GM10266 (cell line): ENCODE measurements at regions not wholly inside any gene's neighbourhood (a gene's known extent, or its start where the extent isn't known, plus 50 kb on each side); places are given as distances from the start of the nearest gene placed in this dataset.

ENCODE experiments used
- DNase-seq: peaks from one replicate; pipeline ENCODE4 v3.0.0; 2012; ENCODE audit errors: extremely low spot score
- TF ChIP-seq, protein P1 (sequence below): IDR thresholded peaks from 2 replicates; pipeline ENCODE4 v1.5.1; 2012; ENCODE audit warnings: mild to moderate bottlenecking, low read depth; ENCODE audit not compliant: control insufficient read depth, insufficient read depth; ENCODE audit errors: missing control alignments

DNA sequence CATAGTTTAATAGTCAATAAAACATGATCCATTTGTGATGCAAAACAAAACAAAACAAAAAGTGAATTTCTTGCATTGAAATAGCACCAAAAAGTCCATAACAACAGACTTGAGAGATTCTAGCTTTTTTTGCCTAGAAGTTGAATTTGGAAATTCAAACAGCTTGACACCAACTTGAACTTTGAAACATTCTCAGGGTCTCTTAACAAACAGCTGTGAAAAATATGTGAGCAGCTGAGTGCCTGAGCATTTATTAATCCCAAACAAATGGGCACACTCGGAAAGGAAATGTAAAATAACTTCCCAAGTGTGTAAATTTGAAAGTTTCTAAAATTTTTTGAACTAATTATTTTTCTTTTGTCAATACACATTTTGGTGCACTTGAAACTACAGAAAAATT lies 56.0 kb upstream of the HMHB1 start:
- TF ChIP-seq, protein P1, sequence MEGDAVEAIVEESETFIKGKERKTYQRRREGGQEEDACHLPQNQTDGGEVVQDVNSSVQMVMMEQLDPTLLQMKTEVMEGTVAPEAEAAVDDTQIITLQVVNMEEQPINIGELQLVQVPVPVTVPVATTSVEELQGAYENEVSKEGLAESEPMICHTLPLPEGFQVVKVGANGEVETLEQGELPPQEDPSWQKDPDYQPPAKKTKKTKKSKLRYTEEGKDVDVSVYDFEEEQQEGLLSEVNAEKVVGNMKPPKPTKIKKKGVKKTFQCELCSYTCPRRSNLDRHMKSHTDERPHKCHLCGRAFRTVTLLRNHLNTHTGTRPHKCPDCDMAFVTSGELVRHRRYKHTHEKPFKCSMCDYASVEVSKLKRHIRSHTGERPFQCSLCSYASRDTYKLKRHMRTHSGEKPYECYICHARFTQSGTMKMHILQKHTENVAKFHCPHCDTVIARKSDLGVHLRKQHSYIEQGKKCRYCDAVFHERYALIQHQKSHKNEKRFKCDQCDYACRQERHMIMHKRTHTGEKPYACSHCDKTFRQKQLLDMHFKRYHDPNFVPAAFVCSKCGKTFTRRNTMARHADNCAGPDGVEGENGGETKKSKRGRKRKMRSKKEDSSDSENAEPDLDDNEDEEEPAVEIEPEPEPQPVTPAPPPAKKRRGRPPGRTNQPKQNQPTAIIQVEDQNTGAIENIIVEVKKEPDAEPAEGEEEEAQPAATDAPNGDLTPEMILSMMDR = no peak
- no peak for DNase-seq

DNA sequence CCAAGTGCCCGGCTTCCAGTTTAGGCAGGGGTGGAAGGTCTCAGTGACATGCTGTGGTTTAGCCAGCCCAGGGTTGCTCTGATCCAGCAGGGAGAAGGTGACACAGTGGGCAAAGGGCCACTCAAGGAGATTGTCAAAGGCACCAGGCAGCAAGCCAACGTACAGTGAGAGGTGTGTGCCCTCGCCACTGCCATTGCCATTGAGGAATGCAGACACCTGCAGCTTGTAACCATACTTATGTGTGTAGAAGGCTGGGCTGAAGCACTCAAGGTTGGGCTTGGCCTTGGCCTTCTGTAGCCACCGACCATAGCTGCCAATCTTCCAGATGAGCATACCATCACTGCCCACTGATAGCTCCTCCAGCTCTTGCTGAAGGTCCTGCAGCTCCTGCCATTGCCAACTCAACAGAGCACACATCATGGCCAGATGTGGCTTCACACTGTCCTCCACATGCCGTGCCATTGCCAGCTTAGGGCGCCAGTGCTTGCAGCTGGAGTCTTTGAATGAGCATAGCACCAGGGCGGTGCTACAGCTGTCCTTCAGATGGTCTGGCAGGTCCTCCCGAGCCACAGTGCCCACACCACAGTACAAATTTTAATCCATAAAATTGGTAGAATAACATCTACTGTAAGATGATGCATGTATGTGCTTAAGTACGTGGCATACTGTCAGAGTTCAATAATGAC lies 59.7 kb upstream of the HMHB1 start:
- TF ChIP-seq, protein P1 = no peak
- DNase-seq = no peak

DNA sequence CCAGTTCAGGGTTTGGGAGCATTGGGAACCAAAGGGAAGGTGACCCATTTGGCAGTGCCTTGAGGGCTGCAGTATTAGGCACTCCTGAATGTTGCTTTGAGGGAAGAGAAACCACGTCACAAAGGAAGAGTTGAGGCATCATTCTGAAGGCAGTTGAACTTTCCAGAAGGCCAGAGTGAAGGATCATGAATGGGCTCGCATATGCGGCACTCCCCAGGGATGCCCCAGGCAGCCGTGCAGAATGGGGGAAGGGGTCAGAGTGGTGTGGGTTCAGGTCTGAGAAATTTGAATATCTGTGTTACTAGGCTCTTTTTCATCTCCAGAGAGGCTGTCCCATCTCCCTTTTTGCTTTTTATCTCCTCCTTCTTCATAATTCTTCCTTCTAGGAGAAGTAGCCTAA lies 60.6 kb upstream of the HMHB1 start:
- TF ChIP-seq, protein P1 = no peak
- no peak for DNase-seq

DNA sequence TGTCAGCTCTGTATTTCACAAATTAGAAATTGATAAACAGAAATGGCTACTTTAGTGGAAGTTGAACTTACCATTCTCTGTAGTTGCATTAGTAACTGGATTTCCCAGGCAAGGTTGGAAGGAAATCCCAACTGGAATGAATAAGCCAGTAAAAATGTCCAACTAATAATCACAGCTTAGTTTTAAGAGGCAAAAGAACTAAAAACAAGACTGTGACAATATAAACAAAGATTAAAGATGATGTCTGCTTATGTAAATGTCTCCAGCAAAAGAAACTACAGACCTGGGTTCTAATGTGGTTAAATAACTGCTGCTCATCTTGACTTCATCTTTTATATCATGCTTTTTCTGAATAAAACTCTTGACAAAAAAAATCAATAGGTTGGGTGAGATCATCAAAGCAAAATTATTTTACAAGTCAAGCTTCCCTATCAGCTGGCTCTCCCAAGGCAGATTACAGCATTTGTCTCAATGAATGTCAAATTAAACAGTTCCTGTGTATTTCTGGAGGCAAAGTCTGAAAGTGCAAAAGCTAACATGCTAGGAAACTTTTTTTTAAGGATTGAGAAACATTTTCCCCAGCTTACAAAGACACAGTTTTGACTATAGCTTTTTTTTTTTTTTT lies 62.3 kb upstream of the HMHB1 start:
- TF ChIP-seq, protein P1 = no peak
- DNase-seq = no peak

DNA sequence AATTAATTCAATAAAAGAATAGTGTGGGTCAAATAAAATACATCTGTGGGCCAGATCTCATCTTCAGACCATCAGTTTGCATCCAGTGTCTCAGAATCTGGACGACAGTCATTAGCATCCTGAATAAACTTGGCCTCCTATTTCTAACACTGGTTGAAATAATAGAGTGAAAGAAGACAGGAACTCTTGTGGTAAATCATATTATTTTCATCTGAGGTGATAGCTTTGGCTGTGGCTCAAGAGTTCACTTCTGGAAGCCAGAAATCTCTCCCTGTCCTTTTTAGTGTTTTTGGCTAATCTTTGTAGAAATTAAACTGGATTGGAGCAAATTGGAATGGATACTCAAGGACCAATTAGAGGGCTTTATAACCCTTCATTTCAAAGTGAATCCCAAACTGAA lies 63.4 kb upstream of the HMHB1 start:
- no peak for DNase-seq
- TF ChIP-seq, protein P1 = no peak

DNA sequence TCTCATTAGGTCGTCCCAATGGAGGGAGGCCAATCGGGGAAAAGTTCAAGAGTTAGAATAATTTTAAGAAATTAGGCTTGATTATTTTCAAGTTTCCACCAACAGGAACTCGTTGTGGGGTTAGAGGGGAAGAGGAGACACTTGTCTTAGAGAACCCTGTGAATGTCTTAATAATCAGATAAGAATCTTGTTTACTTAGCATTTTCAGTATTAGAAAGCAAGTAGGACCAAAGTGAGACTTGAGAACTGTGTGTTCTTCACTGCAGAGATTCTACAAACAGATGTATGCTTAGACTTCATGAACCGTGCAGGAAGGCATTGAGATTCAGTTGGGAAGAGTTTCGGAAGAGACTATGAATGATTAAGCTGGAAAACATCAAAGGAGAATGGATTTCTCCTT lies 69.0 kb upstream of the HMHB1 start:
- TF ChIP-seq, protein P1 = no peak
- no peak for DNase-seq

DNA sequence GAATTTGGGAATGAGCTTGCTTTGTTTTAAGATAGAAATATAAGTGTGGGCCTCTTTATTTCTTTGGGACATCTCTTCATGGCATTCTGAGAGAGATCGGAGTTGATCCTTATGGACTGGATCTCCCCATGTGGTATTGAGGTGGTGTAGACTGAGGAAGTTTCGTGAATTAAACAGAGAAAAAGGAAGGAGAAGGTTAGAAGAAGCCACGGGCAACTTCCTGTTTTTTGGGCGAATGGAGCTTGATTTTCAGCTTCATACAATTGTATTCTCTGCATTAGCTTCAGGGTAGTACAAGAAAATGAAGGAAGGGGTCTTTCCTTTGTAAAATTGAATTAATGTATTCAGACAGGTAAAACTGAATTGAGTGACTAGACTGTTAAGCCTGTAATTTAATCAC lies 70.5 kb upstream of the HMHB1 start:
- TF ChIP-seq, protein P1 = no peak
- no peak for DNase-seq
